ENCODE measurements at regions not wholly inside any gene's neighbourhood (a gene's known extent, or its start where the extent isn't known, plus 50 kb on each side); places are given as distances from the start of the nearest gene placed in this dataset.

DNA sequence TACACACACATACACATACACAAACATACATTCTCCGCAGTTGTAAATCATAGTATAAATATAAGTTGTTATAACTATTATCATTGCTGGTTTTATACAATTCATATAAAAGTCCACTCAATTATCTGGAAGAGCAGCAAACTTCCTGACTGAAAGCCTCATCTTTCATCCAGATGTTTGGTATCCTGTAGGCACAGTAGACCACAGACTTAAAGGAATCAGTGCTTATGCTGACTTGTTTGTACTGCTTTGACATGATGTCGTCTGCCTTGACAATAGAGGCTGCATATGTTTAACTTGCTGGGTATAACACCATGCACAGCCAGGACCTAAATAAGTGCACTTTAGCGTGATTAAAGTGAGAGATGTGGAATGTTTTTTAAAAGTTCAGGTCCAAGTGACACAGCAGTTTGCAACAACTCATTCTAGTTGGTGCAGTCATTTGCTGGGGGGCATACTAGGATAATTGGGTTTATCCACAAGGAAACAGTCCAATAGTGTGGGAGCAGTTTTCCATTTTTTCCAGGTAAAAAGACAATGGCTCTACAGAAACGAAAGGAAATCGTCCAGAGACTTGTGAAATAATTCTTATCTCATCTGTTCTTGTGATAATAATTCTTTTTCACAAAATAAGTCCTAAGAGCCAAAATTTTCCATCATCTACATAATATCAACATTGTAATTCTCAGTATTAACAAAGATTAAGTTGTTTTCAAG lies 110.3 kb upstream of the TSPAN2 start:
- H3K9me3 ChIP-seq (ENCODE audit: low read length): no peaks in the 10 kb centered on the region
- H3K4me1 ChIP-seq (ENCODE audit: insufficient read depth, low read length, poor library complexity, severe bottlenecking): no peaks in the 10 kb centered on the region
- DNase-seq (ENCODE audit: low spot score): no peak
- no peak overlapping the region for H3K27ac ChIP-seq (ENCODE audit: low read depth, low read length, poor library complexity, severe bottlenecking)
- no TSS peak for BruUV-seq (replicated peaks)
- H2AFZ ChIP-seq (ENCODE audit: low read length): no peak overlapping the region
- intact Hi-C loops (cut with micrococcal nuclease; ENCODE audit: unreplicated experiment): loop anchor here (5.0 kb wide), 1 partner anchor 398 kb away; no protein-coding TSS in a partner anchor
- H4K20me1 ChIP-seq (ENCODE audit: insufficient read depth, low read length): no peaks in the 10 kb centered on the region
- H3K4me2 ChIP-seq (ENCODE audit: low read length): no peak overlapping the region
- TF ChIP-seq EZH2phosphoT487 (IDR thresholded peaks at IDR 0.05; ENCODE audit: borderline replicate concordance, low read depth, low read length) (no peak), CTCF (conservative IDR thresholded peaks at IDR 0.05; ENCODE audit: low read length) (no peak)
- ChIA-PET CTCF (ENCODE audit: unreplicated experiment) (no interaction called here), POLR2A (no interaction called here)
- no peaks in the 10 kb centered on the region for H3K79me2 ChIP-seq (ENCODE audit: insufficient read depth, low read depth, low read length)
- no peaks in the 10 kb centered on the region for H3K36me3 ChIP-seq (ENCODE audit: insufficient read depth, low read length)
- H3K9me2 ChIP-seq (ENCODE audit: insufficient read depth, low read length): no peaks in the 10 kb centered on the region
- H3K4me3 ChIP-seq (ENCODE audit: low read depth, low read length, poor library complexity, severe bottlenecking): no peak overlapping the region

- Histone ChIP-seq H3K4me2 (ENCODE audit: low read length) (no peak overlapping the region), H3K9me3 (ENCODE audit: low read length) (no peaks in the 10 kb centered on the region), H3K36me3 (ENCODE audit: insufficient read depth, low read length) (no peaks in the 10 kb centered on the region), H3K27ac (ENCODE audit: low read depth, low read length, poor library complexity, severe bottlenecking) (no peak overlapping the region), H3K4me3 (ENCODE audit: low read depth, low read length, poor library complexity, severe bottlenecking) (no peak overlapping the region), H3K4me1 (ENCODE audit: insufficient read depth, low read length, poor library complexity, severe bottlenecking) (no peaks in the 10 kb centered on the region), H4K20me1 (ENCODE audit: insufficient read depth, low read length) (no peaks in the 10 kb centered on the region), H3K79me2 (ENCODE audit: insufficient read depth, low read depth, low read length) (no peaks in the 10 kb centered on the region), H2AFZ (ENCODE audit: low read length) (no peak overlapping the region), H3K9me2 (ENCODE audit: insufficient read depth, low read length) (no peaks in the 10 kb centered on the region)
- POLR2A ChIA-PET: no interaction called here
- intact Hi-C loops (cut with micrococcal nuclease; ENCODE audit: unreplicated experiment): loop anchor here (5.0 kb wide), 1 partner anchor 398 kb away; no protein-coding TSS in a partner anchor
- TF ChIP-seq EZH2phosphoT487 (IDR thresholded peaks at IDR 0.05; ENCODE audit: borderline replicate concordance, low read depth, low read length): no peak
- TF ChIP-seq CTCF (conservative IDR thresholded peaks at IDR 0.05; ENCODE audit: low read length): no peak
- BruUV-seq (replicated peaks): no TSS peak
- CTCF ChIA-PET (ENCODE audit: unreplicated experiment): no interaction called here
- DNase-seq (ENCODE audit: low spot score): no peak
Observed at GRCh38 chr1:115198938-115199337, 109.6 kb upstream of the TSPAN2 start.

DNA sequence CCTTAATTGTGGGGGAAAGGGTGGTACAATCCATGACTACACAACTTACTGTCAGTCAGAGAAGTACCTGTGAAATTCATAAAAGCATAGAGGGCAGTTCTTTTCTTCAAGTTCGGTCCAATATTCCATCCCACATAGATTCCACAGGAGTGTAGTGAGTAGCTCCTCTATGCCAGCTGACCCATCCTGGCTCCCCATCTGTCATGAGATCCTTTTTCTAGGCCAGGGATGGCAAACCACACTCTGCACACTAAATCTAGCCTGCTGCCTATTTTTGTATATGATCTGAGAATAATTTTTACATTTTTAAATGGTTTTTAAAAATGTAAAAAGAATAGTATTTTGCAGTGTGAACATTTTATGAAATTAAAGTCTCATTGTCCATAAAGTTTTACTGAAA lies 107.0 kb upstream of the TSPAN2 start:
- ChIA-PET POLR2A (no interaction called here), CTCF (ENCODE audit: unreplicated experiment) (no interaction called here)
- Histone ChIP-seq H3K27ac (ENCODE audit: low read depth, low read length, poor library complexity, severe bottlenecking) (no peak overlapping the region), H3K9me3 (ENCODE audit: low read length) (no peaks in the 10 kb centered on the region), H3K79me2 (ENCODE audit: insufficient read depth, low read depth, low read length) (no peaks in the 10 kb centered on the region), H3K4me2 (ENCODE audit: low read length) (no peak overlapping the region), H2AFZ (ENCODE audit: low read length) (no peak overlapping the region), H3K36me3 (ENCODE audit: insufficient read depth, low read length) (no peaks in the 10 kb centered on the region), H4K20me1 (ENCODE audit: insufficient read depth, low read length) (no peaks in the 10 kb centered on the region), H3K9me2 (ENCODE audit: insufficient read depth, low read length) (no peaks in the 10 kb centered on the region), H3K4me3 (ENCODE audit: low read depth, low read length, poor library complexity, severe bottlenecking) (no peak overlapping the region), H3K4me1 (ENCODE audit: insufficient read depth, low read length, poor library complexity, severe bottlenecking) (no peaks in the 10 kb centered on the region)
- TF ChIP-seq EZH2phosphoT487 (IDR thresholded peaks at IDR 0.05; ENCODE audit: borderline replicate concordance, low read depth, low read length): no peak
- no peak for TF ChIP-seq CTCF (conservative IDR thresholded peaks at IDR 0.05; ENCODE audit: low read length)
- no TSS peak for BruUV-seq (replicated peaks)
- DNase-seq (ENCODE audit: low spot score): no peak
- intact Hi-C loops (cut with micrococcal nuclease; ENCODE audit: unreplicated experiment): loop anchor here (5.0 kb wide), 1 partner anchor 401 kb away; no protein-coding TSS in a partner anchor

Measured in OCI-LY7 (cell line).